8988T (cell line): ENCODE measurements at regions not wholly inside any gene's neighbourhood (a gene's known extent, or its start where the extent isn't known, plus 50 kb on each side); places are given as distances from the start of the nearest gene placed in this dataset.
"Not testable (repeated sequence)": the region's sequence is repeated elsewhere in the genome, so short reads cannot be mapped to it uniquely, and the experiment has no call there.

Source experiments
- DNase-seq: peaks from one replicate; pipeline ENCODE4 v3.0.0; 2011

- no peak for DNase-seq
Observed at GRCh38 chr9:85142496-85142911, 473.0 kb downstream of the NTRK2 start.

- DNase-seq: no peak
Observed at GRCh38 chr9:85137696-85138095, 468.2 kb downstream of the NTRK2 start.

- DNase-seq: no peak
Observed at GRCh38 chr9:85136987-85137386, 467.5 kb downstream of the NTRK2 start.

GRCh38 chr9:85136507-85136906 lies 467.0 kb downstream of the NTRK2 start:
- DNase-seq: no peak

DNA sequence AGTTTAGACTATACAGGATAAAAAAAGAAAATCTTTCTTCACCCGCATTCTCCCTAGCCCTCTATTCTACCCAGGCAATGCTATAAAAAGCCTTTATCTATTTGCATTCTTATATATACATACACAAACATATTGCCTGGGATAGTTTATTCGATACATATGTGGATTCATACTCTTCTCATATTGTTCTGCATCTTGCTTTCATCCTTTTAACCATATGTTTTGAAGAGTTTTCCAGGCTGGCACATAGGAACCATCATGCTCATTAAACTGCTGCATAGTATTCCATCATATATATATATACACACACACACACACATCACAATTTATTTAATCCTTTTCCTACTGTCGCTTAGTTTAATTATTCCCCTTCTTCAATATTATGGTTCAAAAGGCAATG lies 461.2 kb downstream of the NTRK2 start:
- DNase-seq: no peak

GRCh38 chr9:85130260-85130659 lies 460.7 kb downstream of the NTRK2 start:
- DNase-seq: no peak

DNA sequence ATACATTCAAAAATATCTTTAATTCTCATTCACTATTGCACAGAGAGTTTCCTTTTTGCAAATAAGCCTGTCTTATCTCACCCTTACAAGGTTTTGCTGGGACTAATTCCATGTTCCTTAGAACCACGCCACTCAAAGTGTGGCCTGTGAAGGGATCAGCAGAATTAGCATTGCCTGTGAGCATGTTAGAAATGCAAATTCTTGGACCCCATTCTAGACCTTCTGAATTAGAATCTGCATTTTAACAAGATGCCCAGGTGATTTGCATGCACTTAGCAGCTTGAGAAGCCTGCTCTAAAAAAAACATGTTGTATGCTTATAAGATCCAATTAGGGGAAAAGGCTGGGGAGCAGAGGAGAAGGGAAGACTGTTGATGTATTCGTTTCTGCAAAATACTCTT lies 460.0 kb downstream of the NTRK2 start:
- no peak for DNase-seq

DNA sequence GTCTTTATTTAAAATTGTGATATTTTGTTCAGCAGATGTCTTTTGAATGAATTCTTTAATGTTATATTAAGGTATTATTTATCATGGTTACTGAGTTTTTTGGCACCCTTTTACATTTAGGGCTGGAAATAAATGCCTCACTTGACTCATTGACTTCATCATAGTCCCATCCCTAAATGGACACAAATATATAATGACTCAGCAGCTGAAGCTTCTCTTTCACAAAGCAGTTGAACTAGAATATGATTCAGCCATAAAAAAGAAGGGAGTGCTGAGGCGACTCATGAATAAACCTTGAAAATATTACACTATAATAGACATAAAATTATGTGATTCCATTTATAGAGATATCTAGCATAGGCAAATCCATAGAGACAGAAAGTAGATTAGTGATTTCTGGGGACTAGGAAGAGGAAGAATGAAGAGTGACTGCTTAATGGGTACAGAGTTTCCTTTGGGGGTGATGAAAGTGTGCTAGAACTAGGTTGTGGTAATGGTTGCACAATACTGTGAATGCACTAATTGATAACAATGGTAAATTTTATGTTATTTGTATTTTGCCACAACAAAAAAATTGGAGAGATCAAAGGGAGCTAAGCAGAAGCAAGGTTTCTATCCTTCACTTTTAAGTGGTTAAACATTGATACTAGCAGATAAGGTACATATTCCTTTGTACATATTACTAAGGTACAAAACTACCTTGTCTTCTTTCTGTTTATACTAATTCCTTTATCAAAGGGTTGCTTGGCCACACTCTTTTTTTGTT lies 449.6 kb downstream of the NTRK2 start:
- no peak for DNase-seq

- DNase-seq: no peak
Observed at GRCh38 chr9:85117831-85118230, 448.3 kb downstream of the NTRK2 start.

- no peak for DNase-seq
Observed at GRCh38 chr9:85115473-85115872, 445.9 kb downstream of the NTRK2 start.

DNA sequence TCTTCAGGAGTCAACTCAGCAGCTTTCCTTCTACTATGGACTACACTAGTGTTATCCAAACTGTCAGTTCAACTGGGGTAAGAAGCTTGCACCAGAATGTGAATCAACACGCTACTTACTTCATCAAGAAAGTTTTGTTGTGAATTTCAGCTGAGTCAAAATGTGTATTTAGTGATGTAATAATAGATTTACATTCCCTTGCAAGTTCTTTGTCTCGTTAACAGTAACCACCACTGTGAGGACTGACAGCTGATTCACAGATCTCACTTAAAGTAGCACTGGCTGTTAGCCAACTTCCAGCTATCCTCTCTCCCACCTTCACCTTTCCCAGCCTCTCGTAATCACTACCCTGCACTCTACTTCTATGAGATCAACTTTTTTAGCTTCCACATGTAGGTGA lies 445.3 kb downstream of the NTRK2 start:
- no peak for DNase-seq

- DNase-seq: no peak
Observed at GRCh38 chr9:85112933-85113418, 443.4 kb downstream of the NTRK2 start.

DNA sequence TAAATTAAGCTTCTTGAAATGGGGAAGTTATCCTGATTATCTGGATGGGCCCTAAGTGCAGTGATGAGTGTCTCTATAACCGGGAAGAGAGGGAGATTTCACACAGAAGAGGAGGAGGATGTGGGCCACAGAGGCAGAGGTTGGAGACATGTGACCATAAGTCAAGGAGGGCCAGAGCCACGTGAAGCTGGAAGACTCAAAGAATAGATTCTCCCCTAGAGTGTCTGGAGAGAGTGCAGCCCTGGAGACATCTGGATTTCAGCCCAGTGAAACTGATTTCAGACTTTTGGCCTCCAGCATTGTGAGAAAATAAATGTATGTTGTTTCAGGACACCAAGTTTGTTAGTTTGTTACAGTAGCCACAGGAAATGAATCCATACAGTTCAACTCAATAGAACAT lies 442.9 kb downstream of the NTRK2 start:
- no peak for DNase-seq

GRCh38 chr9:85108746-85109145 lies 439.2 kb downstream of the NTRK2 start:
- no peak for DNase-seq

DNA sequence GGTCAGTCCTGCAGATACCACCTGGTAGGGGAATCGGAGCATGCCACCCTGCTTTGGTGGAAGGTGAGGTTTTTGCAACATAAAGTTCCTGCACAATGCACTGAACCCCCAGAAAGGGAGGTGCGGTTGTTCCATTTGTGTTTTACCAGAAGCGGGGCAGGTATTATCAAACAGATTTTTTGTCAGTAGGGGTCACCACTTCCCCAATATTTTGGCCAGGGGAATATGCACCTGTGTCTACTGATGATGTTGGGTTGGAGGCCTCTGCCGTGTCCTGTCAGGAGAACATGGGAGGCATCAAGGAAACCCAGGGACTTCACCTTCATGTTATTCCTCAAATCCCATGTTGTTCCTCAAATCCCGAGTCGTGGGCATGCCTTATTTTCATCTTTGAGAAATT lies 438.7 kb downstream of the NTRK2 start:
- DNase-seq: no peak

GRCh38 chr9:85089188-85089969 lies 419.9 kb downstream of the NTRK2 start:
- no peak for DNase-seq

DNA sequence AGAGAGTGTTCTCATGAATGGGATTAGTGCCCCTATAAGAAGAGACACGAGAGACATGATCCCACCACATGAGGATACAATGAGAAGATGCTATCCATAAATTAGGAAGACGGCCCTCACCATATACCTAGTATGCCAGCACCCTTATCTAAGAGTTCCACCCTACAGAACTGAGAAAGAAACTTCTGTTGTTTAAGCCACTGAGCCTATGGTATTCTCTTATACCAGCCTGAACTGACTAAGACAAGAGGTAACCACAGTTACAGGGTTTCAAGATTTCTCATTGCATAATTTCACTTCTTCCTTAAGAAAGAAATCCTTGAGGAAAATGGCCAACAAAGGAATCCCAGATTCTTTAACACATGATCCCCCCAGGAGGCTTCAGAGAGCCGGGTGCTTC lies 412.4 kb downstream of the NTRK2 start:
- no peak for DNase-seq

DNA sequence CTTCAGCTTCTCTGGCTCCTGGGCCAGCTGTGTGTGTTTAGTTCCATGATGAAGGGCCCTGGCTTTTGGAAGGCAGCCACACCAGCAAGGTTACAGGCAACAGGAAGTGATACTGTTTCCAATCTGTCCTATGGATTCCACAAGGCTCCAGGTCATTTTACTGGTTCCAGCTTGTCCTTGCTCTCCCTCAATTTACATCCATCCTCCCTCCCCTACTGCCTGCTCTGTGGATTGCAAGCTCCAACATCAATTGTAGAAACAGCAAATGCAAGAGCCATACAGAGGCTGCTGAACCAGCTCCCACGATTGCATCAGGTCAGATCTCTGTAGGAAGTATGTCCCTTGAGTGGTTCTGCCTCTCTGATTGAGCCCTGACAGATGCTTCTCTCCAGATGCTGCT lies 409.8 kb downstream of the NTRK2 start:
- no peak for DNase-seq

- no peak for DNase-seq
Observed at GRCh38 chr9:85077944-85078343, 408.4 kb downstream of the NTRK2 start.

- not testable (repeated sequence) for DNase-seq
Observed at GRCh38 chr9:85077146-85077545, 407.6 kb downstream of the NTRK2 start.
